ENCODE measurements at regions not wholly inside any gene's neighbourhood (a gene's known extent, or its start where the extent isn't known, plus 50 kb on each side); places are given as distances from the start of the nearest gene placed in this dataset.

DNA sequence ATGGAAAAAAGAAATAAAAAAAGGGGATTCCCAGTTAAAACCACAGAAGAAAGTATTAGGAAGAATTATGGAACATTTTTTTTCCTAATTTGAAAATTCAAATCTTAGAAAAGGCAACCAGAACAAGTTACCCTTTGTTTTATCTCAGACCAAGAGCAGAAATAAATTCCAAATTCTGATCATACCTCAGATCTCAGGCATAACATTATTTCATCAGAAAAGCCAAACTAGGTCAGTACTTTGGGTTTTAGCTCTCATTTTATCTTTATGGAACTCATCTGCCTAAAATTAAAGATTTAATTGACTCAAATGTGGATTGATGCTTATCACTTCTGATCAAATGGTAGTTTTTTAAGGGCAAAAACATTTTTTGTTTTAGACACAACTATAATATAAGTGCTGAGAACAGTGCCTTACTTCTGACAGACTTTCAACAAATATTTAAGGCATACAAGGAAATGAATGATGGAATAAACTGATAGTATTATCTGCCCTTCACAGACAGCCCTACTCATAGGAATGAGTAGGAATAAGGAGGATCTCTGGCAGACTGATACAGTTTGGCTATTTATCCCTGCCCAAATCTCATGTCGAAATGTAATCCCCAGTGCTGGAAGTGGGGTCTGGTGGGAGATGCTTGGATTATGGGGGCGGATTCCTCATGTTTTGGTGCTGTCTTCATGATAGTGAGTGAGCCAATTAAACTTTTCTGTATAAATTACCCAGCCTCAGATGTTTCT, 245.3 kb upstream of the PITX2 start:
- ATAC-seq = no peak
- CTCF ChIA-PET = no interaction called here
- Histone ChIP-seq H3K9me3 (no peaks in the 10 kb centered on the region), H3K4me2 (no peak overlapping the region), H3K4me1 (no peaks in the 10 kb centered on the region), H3K27ac (no peak overlapping the region), H3K4me3 (no peak overlapping the region)
- TF ChIP-seq, protein P1, sequence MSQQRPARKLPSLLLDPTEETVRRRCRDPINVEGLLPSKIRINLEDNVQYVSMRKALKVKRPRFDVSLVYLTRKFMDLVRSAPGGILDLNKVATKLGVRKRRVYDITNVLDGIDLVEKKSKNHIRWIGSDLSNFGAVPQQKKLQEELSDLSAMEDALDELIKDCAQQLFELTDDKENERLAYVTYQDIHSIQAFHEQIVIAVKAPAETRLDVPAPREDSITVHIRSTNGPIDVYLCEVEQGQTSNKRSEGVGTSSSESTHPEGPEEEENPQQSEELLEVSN (IDR thresholded peaks at IDR 0.05; ENCODE audit: borderline replicate concordance, low read depth) = no peak
- TF ChIP-seq MAZ (IDR thresholded peaks at IDR 0.05; ENCODE audit: borderline replicate concordance, low read depth, low read length) = no peak
- no peak for TF ChIP-seq RARB (CRISPR knock-in tag; IDR thresholded peaks at IDR 0.05)
- TF ChIP-seq NPAS2 (CRISPR knock-in tag; IDR thresholded peaks at IDR 0.05; ENCODE audit: borderline replicate concordance) = no peak
- TF ChIP-seq, protein P2, sequence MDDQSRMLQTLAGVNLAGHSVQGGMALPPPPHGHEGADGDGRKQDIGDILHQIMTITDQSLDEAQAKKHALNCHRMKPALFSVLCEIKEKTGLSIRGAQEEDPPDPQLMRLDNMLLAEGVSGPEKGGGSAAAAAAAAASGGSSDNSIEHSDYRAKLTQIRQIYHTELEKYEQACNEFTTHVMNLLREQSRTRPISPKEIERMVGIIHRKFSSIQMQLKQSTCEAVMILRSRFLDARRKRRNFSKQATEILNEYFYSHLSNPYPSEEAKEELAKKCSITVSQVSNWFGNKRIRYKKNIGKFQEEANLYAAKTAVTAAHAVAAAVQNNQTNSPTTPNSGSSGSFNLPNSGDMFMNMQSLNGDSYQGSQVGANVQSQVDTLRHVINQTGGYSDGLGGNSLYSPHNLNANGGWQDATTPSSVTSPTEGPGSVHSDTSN (IDR thresholded peaks at IDR 0.05) = no peak
- TF ChIP-seq, protein P3, sequence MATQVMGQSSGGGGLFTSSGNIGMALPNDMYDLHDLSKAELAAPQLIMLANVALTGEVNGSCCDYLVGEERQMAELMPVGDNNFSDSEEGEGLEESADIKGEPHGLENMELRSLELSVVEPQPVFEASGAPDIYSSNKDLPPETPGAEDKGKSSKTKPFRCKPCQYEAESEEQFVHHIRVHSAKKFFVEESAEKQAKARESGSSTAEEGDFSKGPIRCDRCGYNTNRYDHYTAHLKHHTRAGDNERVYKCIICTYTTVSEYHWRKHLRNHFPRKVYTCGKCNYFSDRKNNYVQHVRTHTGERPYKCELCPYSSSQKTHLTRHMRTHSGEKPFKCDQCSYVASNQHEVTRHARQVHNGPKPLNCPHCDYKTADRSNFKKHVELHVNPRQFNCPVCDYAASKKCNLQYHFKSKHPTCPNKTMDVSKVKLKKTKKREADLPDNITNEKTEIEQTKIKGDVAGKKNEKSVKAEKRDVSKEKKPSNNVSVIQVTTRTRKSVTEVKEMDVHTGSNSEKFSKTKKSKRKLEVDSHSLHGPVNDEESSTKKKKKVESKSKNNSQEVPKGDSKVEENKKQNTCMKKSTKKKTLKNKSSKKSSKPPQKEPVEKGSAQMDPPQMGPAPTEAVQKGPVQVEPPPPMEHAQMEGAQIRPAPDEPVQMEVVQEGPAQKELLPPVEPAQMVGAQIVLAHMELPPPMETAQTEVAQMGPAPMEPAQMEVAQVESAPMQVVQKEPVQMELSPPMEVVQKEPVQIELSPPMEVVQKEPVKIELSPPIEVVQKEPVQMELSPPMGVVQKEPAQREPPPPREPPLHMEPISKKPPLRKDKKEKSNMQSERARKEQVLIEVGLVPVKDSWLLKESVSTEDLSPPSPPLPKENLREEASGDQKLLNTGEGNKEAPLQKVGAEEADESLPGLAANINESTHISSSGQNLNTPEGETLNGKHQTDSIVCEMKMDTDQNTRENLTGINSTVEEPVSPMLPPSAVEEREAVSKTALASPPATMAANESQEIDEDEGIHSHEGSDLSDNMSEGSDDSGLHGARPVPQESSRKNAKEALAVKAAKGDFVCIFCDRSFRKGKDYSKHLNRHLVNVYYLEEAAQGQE (IDR thresholded peaks at IDR 0.05) = no peak
- no peak for TF ChIP-seq HOXA7 (CRISPR knock-in tag; IDR thresholded peaks at IDR 0.05)
- FAIRE-seq = no peak
- WGBS (ENCODE audit: missing lambda C conversion rate) = 9% methylated on average over 2 of the region's 2 CpGs
- DNase-seq (ENCODE audit: low read depth in 1 of 2, low spot score in 1 of 2) = no peak
- POLR2A ChIA-PET = no interaction called here

DNA sequence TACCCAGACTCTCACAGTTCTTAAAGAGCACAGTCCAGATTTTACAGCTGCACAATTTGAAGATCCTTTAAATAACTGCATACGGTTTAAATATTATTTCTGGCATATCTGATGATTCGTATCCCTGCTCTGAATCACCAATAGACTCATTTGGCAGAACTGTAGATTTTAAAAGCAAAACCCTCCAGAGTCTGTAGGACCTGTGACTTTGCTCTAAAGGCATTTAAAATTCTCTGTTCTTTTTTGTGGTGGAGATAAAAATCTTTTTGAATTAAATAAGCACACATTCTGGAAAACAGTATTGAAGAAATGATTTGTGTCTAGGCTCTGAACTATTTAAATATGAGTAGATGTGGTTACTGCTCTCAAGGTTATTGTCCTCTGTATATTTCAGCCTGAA, 246.2 kb upstream of the PITX2 start:
- Histone ChIP-seq H3K9me3 (no peaks in the 10 kb centered on the region), H3K27ac (no peak overlapping the region), H3K4me2 (no peak overlapping the region), H3K4me3 (no peak overlapping the region), H3K4me1 (no peaks in the 10 kb centered on the region)
- ChIA-PET POLR2A (no interaction called here), CTCF (interaction anchor here (1.0 kb wide), 1 partner anchor 9 kb away, joined by 3 read pairs; no protein-coding TSS in a partner anchor)
- FAIRE-seq = no peak
- DNase-seq (ENCODE audit: low read depth in 1 of 2, low spot score in 1 of 2) = no peak
- WGBS (ENCODE audit: missing lambda C conversion rate) = 0% methylated on average over 2 of the region's 2 CpGs
- TF ChIP-seq, protein P4, sequence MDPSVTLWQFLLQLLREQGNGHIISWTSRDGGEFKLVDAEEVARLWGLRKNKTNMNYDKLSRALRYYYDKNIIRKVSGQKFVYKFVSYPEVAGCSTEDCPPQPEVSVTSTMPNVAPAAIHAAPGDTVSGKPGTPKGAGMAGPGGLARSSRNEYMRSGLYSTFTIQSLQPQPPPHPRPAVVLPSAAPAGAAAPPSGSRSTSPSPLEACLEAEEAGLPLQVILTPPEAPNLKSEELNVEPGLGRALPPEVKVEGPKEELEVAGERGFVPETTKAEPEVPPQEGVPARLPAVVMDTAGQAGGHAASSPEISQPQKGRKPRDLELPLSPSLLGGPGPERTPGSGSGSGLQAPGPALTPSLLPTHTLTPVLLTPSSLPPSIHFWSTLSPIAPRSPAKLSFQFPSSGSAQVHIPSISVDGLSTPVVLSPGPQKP (IDR thresholded peaks at IDR 0.05; ENCODE audit: low read depth, low read length) = no peak
- no peak for TF ChIP-seq HOXB5 (CRISPR knock-in tag; IDR thresholded peaks at IDR 0.05)
- TF ChIP-seq SREBF2 (IDR thresholded peaks at IDR 0.05) = no peak
- TF ChIP-seq, protein P5, sequence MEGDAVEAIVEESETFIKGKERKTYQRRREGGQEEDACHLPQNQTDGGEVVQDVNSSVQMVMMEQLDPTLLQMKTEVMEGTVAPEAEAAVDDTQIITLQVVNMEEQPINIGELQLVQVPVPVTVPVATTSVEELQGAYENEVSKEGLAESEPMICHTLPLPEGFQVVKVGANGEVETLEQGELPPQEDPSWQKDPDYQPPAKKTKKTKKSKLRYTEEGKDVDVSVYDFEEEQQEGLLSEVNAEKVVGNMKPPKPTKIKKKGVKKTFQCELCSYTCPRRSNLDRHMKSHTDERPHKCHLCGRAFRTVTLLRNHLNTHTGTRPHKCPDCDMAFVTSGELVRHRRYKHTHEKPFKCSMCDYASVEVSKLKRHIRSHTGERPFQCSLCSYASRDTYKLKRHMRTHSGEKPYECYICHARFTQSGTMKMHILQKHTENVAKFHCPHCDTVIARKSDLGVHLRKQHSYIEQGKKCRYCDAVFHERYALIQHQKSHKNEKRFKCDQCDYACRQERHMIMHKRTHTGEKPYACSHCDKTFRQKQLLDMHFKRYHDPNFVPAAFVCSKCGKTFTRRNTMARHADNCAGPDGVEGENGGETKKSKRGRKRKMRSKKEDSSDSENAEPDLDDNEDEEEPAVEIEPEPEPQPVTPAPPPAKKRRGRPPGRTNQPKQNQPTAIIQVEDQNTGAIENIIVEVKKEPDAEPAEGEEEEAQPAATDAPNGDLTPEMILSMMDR (IDR thresholded peaks at IDR 0.05) = no peak
- no peak for TF ChIP-seq TFCP2L1 (CRISPR knock-in tag; IDR thresholded peaks at IDR 0.05)
- TF ChIP-seq, protein P6, sequence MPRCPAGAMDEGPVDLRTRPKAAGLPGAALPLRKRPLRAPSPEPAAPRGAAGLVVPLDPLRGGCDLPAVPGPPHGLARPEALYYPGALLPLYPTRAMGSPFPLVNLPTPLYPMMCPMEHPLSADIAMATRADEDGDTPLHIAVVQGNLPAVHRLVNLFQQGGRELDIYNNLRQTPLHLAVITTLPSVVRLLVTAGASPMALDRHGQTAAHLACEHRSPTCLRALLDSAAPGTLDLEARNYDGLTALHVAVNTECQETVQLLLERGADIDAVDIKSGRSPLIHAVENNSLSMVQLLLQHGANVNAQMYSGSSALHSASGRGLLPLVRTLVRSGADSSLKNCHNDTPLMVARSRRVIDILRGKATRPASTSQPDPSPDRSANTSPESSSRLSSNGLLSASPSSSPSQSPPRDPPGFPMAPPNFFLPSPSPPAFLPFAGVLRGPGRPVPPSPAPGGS (IDR thresholded peaks at IDR 0.05) = no peak
- TF ChIP-seq ZSCAN20 (CRISPR knock-in tag; IDR thresholded peaks at IDR 0.05) = no peak
- no peak for TF ChIP-seq JUN (IDR thresholded peaks at IDR 0.05)
- no peak for ATAC-seq
